Pancreas (tissue), 10 donors: ENCODE measurements at regions not wholly inside any gene's neighbourhood (a gene's known extent, or its start where the extent isn't known, plus 50 kb on each side); places are given as distances from the start of the nearest gene placed in this dataset.
A peak's percentile ranks its signal among the peaks of the same experiment; 100 is the strongest.

Source experiments
- ATAC-seq, 4 donors: fragments of 200-7000 bp; cut with Tn5 transposase; one replicate each; pipeline versions ENCODE4 v1.8.0 to v1.9.1; 2020; ENCODE audit warnings: mild to moderate bottlenecking in 4 of 4, moderate library complexity in 4 of 4
- DNase-seq, 6 donors: peaks; one replicate each; pipeline ENCODE4 v3.0.0-alpha.2; 2020
- FAIRE-seq: peaks from 2 replicates; lab custom pipeline; 2012; peaks lifted over from hg19 to GRCh38; lab: Jason Lieb, UNC
- H3K27ac ChIP-seq, 4 donors: fragments of 200-600 bp; sonication (generic); 1 replicate in 3 of 4; 2 replicates in 1 of 4; pipeline versions ENCODE4 v1.5.0 to v1.8.0; 2020
- H3K27me3 ChIP-seq, 4 donors: fragments of 200-600 bp; one replicate each; pipeline ENCODE4 v1.8.0; 2021
- H3K36me3 ChIP-seq, 3 donors: fragments of 200-600 bp; sonication (generic) in 1 of 3; one replicate each; pipeline versions ENCODE4 v1.5.0 to v1.8.0; 2020 to 2021
- H3K4me1 ChIP-seq, 3 donors: fragments of 200-600 bp; one replicate each; pipeline ENCODE4 v1.8.0; 2021
- H3K4me3 ChIP-seq, 4 donors: fragments of 200-600 bp; sonication (generic) in 2 of 4; one replicate each; pipeline versions ENCODE4 v1.5.0 to v1.8.0; 2020 to 2021
- H3K9me3 ChIP-seq, 4 donors: fragments of 200-600 bp; one replicate each; pipeline ENCODE4 v1.8.0; 2021
- CTCF ChIP-seq, 4 donors: fragments of 200-600 bp; sonication (generic) in 3 of 4; IDR thresholded peaks; one replicate each; pipeline versions ENCODE4 v1.5.0 to v1.8.0; 2021; ENCODE audit warnings: antibody characterized with exemption in 4 of 4
- WGBS, 2 donors: extraction: QIAGEN DNeasy Blood & Tissue Kit; methylation state at CpG; one replicate each; pipeline ENCODE4 v1.1.7; 2013; 5-methylcytosine and 5-hydroxymethylcytosine counted together
- intact Hi-C, 3 donors: fragments of 100-400 bp; cut with DNase I; formaldehyde crosslinking; loops; one replicate each; pipeline versions ENCODE4 v1.11.1 to v1.14.2; 2022
- donor health status: healthy with polysubstance abuse.
- donor health status: DM: no; HTN: no; CAD: no; lungs with moderate emphysema.
- donor health status: DM: no; HTN: no; CAD: no.
- donor health status: control.
- donor health status: control.
- donor health status: Bipolar disorder and iron deficiency.
- donor health status: DM: yes; HTN: yes; CAD: no.
- donor health status: DM: no; HTN: no; CAD: no.
- donor health status: DM: no; HTN: no; CAD: no.
- donor health status: DM: yes; HTN: yes; CAD: no.

GRCh38 chr2:65634304-65634703 lies 201.9 kb upstream of the SPRED2 start:
- Histone ChIP-seq H3K36me3 (no peaks in the 10 kb centered on the region), H3K4me1 (no peaks in the 10 kb centered on the region), H3K27ac (no peak overlapping the region), H3K27me3 (no peaks in the 10 kb centered on the region), H3K4me3 (no peak overlapping the region), H3K9me3 (no peaks in the 10 kb centered on the region)
- no peak for ATAC-seq
- FAIRE-seq = no peak
- no peak for TF ChIP-seq CTCF (IDR thresholded peaks at IDR 0.05)
- WGBS, 2 donors = 63 to 72% methylated on average over 4 of the region's 4 CpGs
- no peak for DNase-seq
- intact Hi-C loops = no loop called here

- Histone ChIP-seq H3K4me3 (no peak overlapping the region), H3K9me3 (no peaks in the 10 kb centered on the region), H3K27ac (no peak overlapping the region), H3K27me3 (no peaks in the 10 kb centered on the region), H3K4me1 (no peaks in the 10 kb centered on the region), H3K36me3 (no peaks in the 10 kb centered on the region)
- intact Hi-C loops = no loop called here
- 61 to 67% methylated on average over 3 of the region's 3 CpGs for WGBS, 2 donors
- ATAC-seq = peak in 2 of 4 donors; percentile 54 to 63
- DNase-seq = no peak
- FAIRE-seq = no peak
- TF ChIP-seq CTCF (IDR thresholded peaks at IDR 0.05) = no peak
Measured at GRCh38 chr2:65630643-65631042, 198.2 kb upstream of the SPRED2 start.

GRCh38 chr2:65628156-65628555 lies 195.8 kb upstream of the SPRED2 start:
- intact Hi-C loops = no loop called here
- H3K27ac ChIP-seq = no peak overlapping the region
- 89 to 97% methylated on average over 2 of the region's 2 CpGs for WGBS, 2 donors
- no peak overlapping the region for H3K4me3 ChIP-seq
- DNase-seq = no peak
- ATAC-seq = no peak
- no peaks in the 10 kb centered on the region for H3K27me3 ChIP-seq
- H3K36me3 ChIP-seq = no peaks in the 10 kb centered on the region
- no peaks in the 10 kb centered on the region for H3K4me1 ChIP-seq
- H3K9me3 ChIP-seq = no peaks in the 10 kb centered on the region
- no peak for TF ChIP-seq CTCF (IDR thresholded peaks at IDR 0.05)
- no peak for FAIRE-seq

GRCh38 chr2:65626831-65627230 lies 194.4 kb upstream of the SPRED2 start:
- DNase-seq = no peak
- H3K27ac ChIP-seq = no peak overlapping the region
- ATAC-seq = no peak
- TF ChIP-seq CTCF (IDR thresholded peaks at IDR 0.05) = no peak
- no peaks in the 10 kb centered on the region for H3K9me3 ChIP-seq
- H3K4me3 ChIP-seq = no peak overlapping the region
- H3K4me1 ChIP-seq = no peaks in the 10 kb centered on the region
- no peaks in the 10 kb centered on the region for H3K36me3 ChIP-seq
- intact Hi-C loops = no loop called here
- H3K27me3 ChIP-seq = no peaks in the 10 kb centered on the region
- no peak for FAIRE-seq

GRCh38 chr2:65625982-65626381 lies 193.6 kb upstream of the SPRED2 start:
- Histone ChIP-seq H3K27me3 (no peaks in the 10 kb centered on the region), H3K9me3 (no peaks in the 10 kb centered on the region), H3K36me3 (no peaks in the 10 kb centered on the region), H3K4me1 (no peaks in the 10 kb centered on the region), H3K27ac (no peak overlapping the region), H3K4me3 (no peak overlapping the region)
- intact Hi-C loops = no loop called here
- no peak for TF ChIP-seq CTCF (IDR thresholded peaks at IDR 0.05)
- ATAC-seq = no peak
- DNase-seq = no peak
- no peak for FAIRE-seq
